GM19043 (cell line): ENCODE measurements at regions not wholly inside any gene's neighbourhood (a gene's known extent, or its start where the extent isn't known, plus 50 kb on each side); places are given as distances from the start of the nearest gene placed in this dataset.

ENCODE experiments used
- ATAC-seq: cut with Tn5 transposase; IDR thresholded peaks from one replicate; pipeline ENCODE4 v1.9.1; 2021; ENCODE audit warnings: low read depth; ENCODE audit not compliant: unreplicated experiment

DNA sequence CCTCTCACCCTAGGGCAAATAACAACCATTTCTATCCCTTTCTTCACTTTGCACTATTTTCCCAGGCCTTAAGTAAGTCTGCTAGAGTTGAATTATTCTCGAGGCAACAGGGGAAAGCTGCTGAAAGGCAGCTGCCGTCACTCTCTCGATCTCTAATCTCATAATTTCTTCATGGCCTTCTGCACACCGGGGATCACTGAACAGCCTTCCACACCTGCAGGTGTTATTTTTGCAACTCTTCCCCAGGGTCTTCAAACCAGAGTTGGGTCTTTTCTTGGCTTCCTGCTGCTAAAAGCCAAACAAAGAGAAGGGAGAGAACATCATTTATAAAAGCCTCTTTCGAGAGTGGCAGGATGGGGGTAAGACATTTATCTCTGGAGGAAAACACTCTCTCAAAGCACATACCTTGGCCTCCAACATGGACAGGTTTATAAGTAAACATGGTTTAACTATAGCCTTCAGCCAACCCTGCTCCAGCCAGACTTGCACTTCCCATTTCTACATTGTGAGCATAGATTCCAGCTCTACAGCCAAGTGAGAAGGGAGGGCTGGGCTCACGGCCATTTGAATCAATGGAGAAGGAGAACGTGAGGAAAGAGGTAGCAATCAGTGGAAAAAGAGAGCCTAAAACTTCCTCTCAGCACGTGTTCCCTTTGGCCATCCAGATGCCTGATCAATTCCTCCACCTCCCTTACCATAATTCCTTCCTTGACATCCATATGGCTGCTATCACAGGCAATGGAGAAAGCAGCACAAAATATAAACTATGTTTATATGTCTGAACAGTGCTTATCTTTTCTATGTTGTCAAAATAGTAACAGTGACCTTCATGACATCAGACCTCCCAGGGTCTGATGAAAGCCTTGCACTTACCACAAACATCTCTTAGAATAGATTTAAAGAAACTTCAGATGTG, 464.9 kb downstream of the TLE1 start:
- ATAC-seq: no peak

DNA sequence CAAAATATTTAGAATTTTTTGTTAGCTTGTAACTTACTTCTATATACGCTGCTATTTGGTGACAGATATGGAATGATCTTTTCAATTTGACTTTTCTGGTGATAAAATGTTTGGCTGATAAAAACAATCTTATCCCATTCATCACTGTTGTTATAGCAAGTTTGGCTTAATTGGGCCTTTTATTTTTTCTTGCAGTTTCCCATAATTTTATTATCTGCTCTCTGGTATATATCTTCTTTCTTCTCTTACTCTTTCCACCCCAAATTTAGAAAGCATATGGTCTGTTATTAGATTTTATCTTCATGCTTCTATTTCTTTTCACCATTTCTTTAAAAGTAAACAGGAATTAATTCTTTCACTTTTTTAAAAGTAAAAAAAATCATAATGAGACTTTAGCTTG, 474.4 kb downstream of the TLE1 start:
- ATAC-seq: no peak

GRCh38 chr9:81213456-81213855, 475.9 kb downstream of the TLE1 start:
- ATAC-seq: no peak

DNA sequence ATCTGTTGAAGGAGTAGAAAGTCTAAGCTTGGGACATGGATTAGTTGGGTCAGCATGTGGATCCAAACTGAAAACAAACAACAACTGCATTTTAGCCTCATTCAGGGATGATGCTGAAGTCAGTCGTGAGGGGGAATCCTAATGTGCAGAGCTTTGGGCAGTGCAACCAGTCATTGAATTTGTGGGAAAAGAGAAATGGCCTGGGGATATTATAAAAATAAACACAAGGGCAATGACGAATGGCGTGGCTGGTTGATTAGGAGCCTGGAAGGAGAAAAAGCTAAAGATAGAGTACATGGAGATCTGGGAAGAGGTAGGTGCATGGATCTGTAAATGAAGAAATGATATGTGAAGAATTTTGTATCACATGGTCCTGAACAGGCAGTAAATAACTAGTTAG, 477.6 kb downstream of the TLE1 start:
- ATAC-seq: no peak

DNA sequence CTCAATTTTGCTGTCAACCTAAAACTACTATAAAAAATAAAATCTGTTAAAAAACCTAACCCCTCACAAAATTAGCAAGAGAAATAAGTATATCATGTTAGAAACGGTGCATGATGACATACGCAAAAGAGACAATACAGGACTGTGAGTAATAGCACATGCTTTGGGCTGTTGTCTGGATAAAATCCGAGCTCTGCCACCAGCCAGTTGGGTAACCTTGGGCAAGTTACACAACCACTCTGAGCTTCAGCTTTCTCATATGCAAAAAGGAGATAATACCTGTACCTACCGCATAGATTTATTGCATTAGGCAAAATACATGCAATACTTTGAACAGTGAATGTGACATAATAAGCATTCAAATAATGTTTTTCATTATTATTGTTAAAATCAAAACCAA, 481.7 kb downstream of the TLE1 start:
- ATAC-seq: no peak

GRCh38 chr9:81202292-81202691, 487.1 kb downstream of the TLE1 start:
- no peak for ATAC-seq

DNA sequence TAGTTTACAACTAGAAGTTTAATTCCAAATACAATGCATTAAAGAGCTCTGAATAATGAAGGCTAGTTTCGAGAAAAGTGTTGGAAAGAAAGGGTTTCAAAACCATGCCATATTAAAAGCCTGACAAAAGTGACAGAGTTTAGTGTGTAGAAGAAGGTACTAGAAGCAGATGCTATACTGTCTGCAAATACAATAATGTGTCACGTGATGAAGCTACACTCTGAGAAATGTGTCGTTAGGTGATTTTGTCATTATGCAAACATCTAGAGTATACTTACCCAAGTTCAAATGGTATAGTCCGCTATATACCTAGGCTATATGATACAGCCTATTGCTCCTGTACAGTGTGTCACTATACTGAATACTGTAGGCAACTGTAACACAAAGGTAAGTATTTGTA, 494.1 kb downstream of the TLE1 start:
- no peak for ATAC-seq

- no peak for ATAC-seq
Observed at GRCh38 chr9:81193362-81194339, 495.7 kb downstream of the TLE1 start.

- ATAC-seq: no peak
Observed at GRCh38 chr9:81191222-81191621, 498.1 kb downstream of the TLE1 start.

DNA sequence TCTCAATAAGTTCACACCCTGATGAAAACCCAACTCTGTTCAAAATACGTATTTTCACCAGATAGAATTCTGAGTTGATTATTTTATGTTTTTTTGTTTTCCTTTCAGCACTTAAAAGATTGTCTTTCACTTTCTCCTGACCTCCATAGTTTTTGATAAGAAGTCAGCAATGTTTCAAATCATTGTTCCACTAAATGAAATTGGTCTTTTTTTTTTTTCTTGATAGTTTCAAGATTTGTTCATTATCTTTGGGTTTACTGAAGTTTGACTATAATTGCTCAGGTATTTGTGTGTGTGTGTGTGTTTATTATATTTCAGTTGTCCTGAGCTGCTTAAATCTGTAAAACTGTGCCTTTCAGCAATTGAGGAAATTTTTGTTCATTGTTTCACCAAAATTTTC, 498.7 kb downstream of the TLE1 start:
- no peak for ATAC-seq

- no peak for ATAC-seq
Observed at GRCh38 chr9:81183761-81184160, 505.6 kb downstream of the TLE1 start.

DNA sequence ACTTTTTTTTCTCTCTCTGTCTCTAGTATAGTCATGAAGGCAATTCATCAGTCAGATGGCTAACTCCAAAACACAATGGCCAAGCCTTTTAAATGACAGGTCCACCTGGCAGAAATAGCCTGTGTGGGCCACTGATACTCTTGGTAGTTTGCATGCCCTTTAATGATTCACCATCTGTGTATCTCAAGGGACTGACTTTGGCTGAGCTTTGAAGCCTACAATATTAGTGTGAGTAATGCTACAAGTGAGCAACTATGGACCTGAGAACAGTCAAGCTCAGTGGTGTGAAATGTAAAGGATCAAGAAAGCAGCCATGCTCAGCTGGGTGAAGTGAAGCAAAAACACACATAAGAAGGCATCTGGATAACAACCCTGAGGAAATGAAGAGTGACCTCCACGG, 506.9 kb downstream of the TLE1 start:
- ATAC-seq: no peak

GRCh38 chr9:81174023-81174422, 515.3 kb downstream of the TLE1 start:
- ATAC-seq: no peak

GRCh38 chr9:81171689-81172088, 517.7 kb downstream of the TLE1 start:
- no peak for ATAC-seq

DNA sequence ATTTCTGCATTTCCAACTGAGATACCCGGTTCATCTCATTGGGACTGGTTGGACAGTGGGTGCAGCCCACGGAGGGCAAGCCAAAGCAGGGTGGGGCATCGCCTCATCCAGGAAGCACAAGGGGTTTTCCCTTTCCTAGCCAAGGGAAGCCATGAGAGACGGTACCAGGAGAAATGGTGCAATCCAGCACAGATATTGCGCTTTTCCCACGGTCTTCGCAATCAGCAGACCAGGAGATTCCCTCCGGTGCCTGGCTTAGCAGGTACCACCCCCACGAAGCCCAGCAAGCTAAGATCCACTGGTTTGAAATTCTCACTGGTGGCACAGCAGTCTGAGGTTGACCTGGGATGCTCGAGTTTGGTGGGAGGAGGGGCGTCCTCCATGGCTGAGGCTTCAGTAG, 527.0 kb downstream of the TLE1 start:
- no peak for ATAC-seq

GRCh38 chr9:81156381-81156780, 533.0 kb downstream of the TLE1 start:
- ATAC-seq: no peak

GRCh38 chr9:81150016-81150625, 539.2 kb downstream of the TLE1 start:
- no peak for ATAC-seq

- ATAC-seq: no peak
Observed at GRCh38 chr9:81146684-81147337, 542.5 kb downstream of the TLE1 start.

DNA sequence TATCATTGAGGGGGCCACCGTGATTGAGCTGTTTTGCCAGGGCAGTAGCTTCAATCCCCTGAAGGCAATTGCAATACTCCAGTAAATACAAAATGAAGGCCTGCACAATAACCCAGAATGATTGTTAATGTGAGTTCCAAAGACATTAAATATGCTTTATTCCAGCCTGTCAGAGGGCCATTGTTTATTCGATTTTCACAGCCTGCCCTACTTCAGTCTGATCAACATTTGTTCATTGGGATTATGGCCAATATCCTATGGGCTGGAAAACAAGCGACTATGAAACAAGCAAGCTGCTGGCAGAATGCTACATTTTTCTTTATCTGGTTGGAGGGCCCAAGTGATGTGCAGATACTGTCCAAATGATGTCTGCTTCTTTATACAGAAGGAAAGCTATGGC, 543.1 kb downstream of the TLE1 start:
- ATAC-seq: no peak

GRCh38 chr9:81145331-81145963, 543.9 kb downstream of the TLE1 start:
- no peak for ATAC-seq
